ENCODE measurements at regions not wholly inside any gene's neighbourhood (a gene's known extent, or its start where the extent isn't known, plus 50 kb on each side); places are given as distances from the start of the nearest gene placed in this dataset.

DNA sequence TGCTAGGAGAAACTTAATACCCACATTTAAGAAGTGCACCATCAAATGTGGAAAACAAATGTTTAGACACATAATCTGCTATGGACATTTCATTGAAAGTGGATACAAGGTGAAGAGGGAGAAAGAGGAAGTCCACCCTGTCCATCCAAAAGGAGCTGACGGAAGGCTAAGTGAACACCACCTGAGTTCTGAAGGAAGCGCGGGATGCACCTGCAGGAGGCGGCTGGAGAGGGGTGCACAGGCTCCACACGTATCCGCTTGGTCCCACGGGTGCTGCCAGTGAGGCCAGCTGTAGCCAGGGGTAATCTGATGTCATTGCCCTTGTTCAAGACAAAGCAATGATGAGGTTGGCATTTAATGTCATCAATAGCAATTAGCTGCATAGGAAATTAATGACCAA, 75.9 kb upstream of the TMEM18 start (continued):
- no peak for TF ChIP-seq MAX (IDR thresholded peaks at IDR 0.05)
